Stimulated activated CD8-positive, alpha-beta memory T cell treated with anti-CD3 and anti-CD28 coated beads, Interleukin-12 subunit alpha, Interleukin-12 subunit beta, amount 100 ng/mL, for 24 hours (primary cell): ENCODE measurements at regions not wholly inside any gene's neighbourhood (a gene's known extent, or its start where the extent isn't known, plus 50 kb on each side); places are given as distances from the start of the nearest gene placed in this dataset.
"Not testable (repeated sequence)": the region's sequence is repeated elsewhere in the genome, so short reads cannot be mapped to it uniquely, and the experiment has no call there.

Source experiments
- DNase-seq: peaks from one replicate; pipeline ENCODE4 v3.0.0-alpha.2; 2020; ENCODE audit errors: extremely low read depth

- DNase-seq, result no peak
Measured at GRCh38 chr4:12375805-12376204, 947.1 kb upstream of the HS3ST1 start.

GRCh38 chr4:12365869-12366268 lies 937.2 kb upstream of the HS3ST1 start:
- not testable (repeated sequence) for DNase-seq

- no peak for DNase-seq
Measured at GRCh38 chr4:12360391-12360790, 931.7 kb upstream of the HS3ST1 start.

- DNase-seq, result no peak
Measured at GRCh38 chr4:12359420-12359819, 930.7 kb upstream of the HS3ST1 start.

GRCh38 chr4:12333083-12333482 lies 904.4 kb upstream of the HS3ST1 start:
- not testable (repeated sequence) for DNase-seq

- DNase-seq, result no peak
Measured at GRCh38 chr4:12324965-12325364, 896.3 kb upstream of the HS3ST1 start.

GRCh38 chr4:12319765-12320164 lies 891.1 kb upstream of the HS3ST1 start:
- no peak for DNase-seq

- DNase-seq, result no peak
Measured at GRCh38 chr4:12304905-12305304, 876.2 kb upstream of the HS3ST1 start.

GRCh38 chr4:12296366-12296765 lies 867.7 kb upstream of the HS3ST1 start:
- DNase-seq, result no peak

GRCh38 chr4:12293906-12294525 lies 865.3 kb upstream of the HS3ST1 start:
- no peak for DNase-seq

GRCh38 chr4:12286351-12286750 lies 857.7 kb upstream of the HS3ST1 start:
- DNase-seq, result no peak

GRCh38 chr4:12270546-12270945 lies 841.9 kb upstream of the HS3ST1 start:
- no peak for DNase-seq

GRCh38 chr4:12265554-12265953 lies 836.9 kb upstream of the HS3ST1 start:
- no peak for DNase-seq

GRCh38 chr4:12260453-12260852 lies 831.8 kb upstream of the HS3ST1 start:
- no peak for DNase-seq

GRCh38 chr4:12244973-12245372 lies 816.3 kb upstream of the HS3ST1 start:
- DNase-seq, result no peak

- no peak for DNase-seq
Measured at GRCh38 chr4:12242354-12242753, 813.7 kb upstream of the HS3ST1 start.

- DNase-seq, result no peak
Measured at GRCh38 chr4:12239897-12240636, 811.4 kb upstream of the HS3ST1 start.

- no peak for DNase-seq
Measured at GRCh38 chr4:12231098-12231497, 802.4 kb upstream of the HS3ST1 start.

GRCh38 chr4:12221031-12221430 lies 792.3 kb upstream of the HS3ST1 start:
- no peak for DNase-seq

GRCh38 chr4:12211636-12212035 lies 782.9 kb upstream of the HS3ST1 start:
- DNase-seq, result no peak

- no peak for DNase-seq
Measured at GRCh38 chr4:12207396-12207795, 778.7 kb upstream of the HS3ST1 start.

- no peak for DNase-seq
Measured at GRCh38 chr4:12206091-12206490, 777.4 kb upstream of the HS3ST1 start.

- DNase-seq, result no peak
Measured at GRCh38 chr4:12203945-12204344, 775.3 kb upstream of the HS3ST1 start.

GRCh38 chr4:12200226-12200625 lies 771.5 kb upstream of the HS3ST1 start:
- DNase-seq, result no peak
